Left ventricle myocardium inferior (tissue), 1 donor: ENCODE measurements at regions not wholly inside any gene's neighbourhood (a gene's known extent, or its start where the extent isn't known, plus 50 kb on each side); places are given as distances from the start of the nearest gene placed in this dataset.

ENCODE experiments used
- DNase-seq: peaks from one replicate; pipeline ENCODE4 v3.0.0-alpha.2; 2020
- H3K27ac ChIP-seq: fragments of 200-600 bp; replicated peaks from 2 replicates; pipeline ENCODE4 v1.8.0; 2021
- H3K27me3 ChIP-seq: fragments of 200-600 bp; 2 replicates; pipeline ENCODE4 v1.8.0; 2021; ENCODE audit warnings: low read depth
- H3K36me3 ChIP-seq: fragments of 200-600 bp; 2 replicates; pipeline ENCODE4 v1.8.0; 2021
- H3K4me1 ChIP-seq: fragments of 200-600 bp; 2 replicates; pipeline ENCODE4 v1.8.0; 2021
- H3K4me3 ChIP-seq: fragments of 200-600 bp; 2 replicates; pipeline ENCODE4 v1.8.0; 2021; ENCODE audit warnings: mild to moderate bottlenecking, moderate library complexity
- H3K9me3 ChIP-seq: fragments of 200-600 bp; replicated peaks from 2 replicates; pipeline ENCODE4 v1.8.0; 2021
- intact Hi-C: fragments of 100-400 bp; cut with micrococcal nuclease; formaldehyde crosslinking; loops from one replicate; pipeline ENCODE4 v1.11.0; 2022
- TF ChIP-seq, protein P1 (sequence below): fragments of 200-600 bp; IDR thresholded peaks from 2 replicates; pipeline ENCODE4 v1.8.0; 2021; ENCODE audit warnings: antibody characterized with exemption, mild to moderate bottlenecking, borderline replicate concordance
- donor health status: DM: no; HTN: yes; CAD: no; lungs with severe emphysema.

GRCh38 chr22:22045571-22046335 lies 63.2 kb upstream of the TOP3B start:
- Histone ChIP-seq H3K27ac (no peak overlapping the region), H3K9me3 (no peaks in the 10 kb centered on the region), H3K27me3 (peaks cover 44% of the 10 kb centered on the region), H3K4me3 (no peak overlapping the region), H3K4me1 (no peaks in the 10 kb centered on the region), H3K36me3 (no peaks in the 10 kb centered on the region)
- TF ChIP-seq, protein P1, sequence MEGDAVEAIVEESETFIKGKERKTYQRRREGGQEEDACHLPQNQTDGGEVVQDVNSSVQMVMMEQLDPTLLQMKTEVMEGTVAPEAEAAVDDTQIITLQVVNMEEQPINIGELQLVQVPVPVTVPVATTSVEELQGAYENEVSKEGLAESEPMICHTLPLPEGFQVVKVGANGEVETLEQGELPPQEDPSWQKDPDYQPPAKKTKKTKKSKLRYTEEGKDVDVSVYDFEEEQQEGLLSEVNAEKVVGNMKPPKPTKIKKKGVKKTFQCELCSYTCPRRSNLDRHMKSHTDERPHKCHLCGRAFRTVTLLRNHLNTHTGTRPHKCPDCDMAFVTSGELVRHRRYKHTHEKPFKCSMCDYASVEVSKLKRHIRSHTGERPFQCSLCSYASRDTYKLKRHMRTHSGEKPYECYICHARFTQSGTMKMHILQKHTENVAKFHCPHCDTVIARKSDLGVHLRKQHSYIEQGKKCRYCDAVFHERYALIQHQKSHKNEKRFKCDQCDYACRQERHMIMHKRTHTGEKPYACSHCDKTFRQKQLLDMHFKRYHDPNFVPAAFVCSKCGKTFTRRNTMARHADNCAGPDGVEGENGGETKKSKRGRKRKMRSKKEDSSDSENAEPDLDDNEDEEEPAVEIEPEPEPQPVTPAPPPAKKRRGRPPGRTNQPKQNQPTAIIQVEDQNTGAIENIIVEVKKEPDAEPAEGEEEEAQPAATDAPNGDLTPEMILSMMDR, result no peak
- intact Hi-C loops, result no loop called here
- DNase-seq, result no peak

DNA sequence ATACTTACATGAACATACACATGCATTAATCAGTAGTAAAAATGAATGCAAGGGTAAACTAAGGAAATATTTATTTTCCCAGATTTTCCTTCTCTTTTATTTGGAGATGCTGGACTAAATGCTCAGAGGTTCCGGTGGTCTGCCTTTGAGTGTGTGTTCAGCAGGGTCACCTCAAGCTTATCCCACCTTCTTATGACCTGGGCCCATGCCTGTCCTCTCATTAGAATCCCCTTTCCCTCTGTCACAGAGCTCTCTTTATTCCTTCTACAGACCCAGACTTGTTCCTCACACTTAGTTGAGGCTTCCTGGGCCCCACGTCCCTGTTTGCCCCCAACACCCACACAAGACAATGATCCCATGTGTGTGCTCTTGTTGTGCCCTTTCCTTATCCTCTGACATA lies 61.6 kb upstream of the TOP3B start:
- H3K4me3 ChIP-seq, result no peak overlapping the region
- TF ChIP-seq, protein P1, result no peak
- H3K36me3 ChIP-seq, result no peaks in the 10 kb centered on the region
- H3K9me3 ChIP-seq, result no peaks in the 10 kb centered on the region
- no peaks in the 10 kb centered on the region for H3K4me1 ChIP-seq
- DNase-seq, result no peak
- peaks cover 53% of the 10 kb centered on the region for H3K27me3 ChIP-seq
- H3K27ac ChIP-seq, result no peak overlapping the region
- intact Hi-C loops, result no loop called here

DNA sequence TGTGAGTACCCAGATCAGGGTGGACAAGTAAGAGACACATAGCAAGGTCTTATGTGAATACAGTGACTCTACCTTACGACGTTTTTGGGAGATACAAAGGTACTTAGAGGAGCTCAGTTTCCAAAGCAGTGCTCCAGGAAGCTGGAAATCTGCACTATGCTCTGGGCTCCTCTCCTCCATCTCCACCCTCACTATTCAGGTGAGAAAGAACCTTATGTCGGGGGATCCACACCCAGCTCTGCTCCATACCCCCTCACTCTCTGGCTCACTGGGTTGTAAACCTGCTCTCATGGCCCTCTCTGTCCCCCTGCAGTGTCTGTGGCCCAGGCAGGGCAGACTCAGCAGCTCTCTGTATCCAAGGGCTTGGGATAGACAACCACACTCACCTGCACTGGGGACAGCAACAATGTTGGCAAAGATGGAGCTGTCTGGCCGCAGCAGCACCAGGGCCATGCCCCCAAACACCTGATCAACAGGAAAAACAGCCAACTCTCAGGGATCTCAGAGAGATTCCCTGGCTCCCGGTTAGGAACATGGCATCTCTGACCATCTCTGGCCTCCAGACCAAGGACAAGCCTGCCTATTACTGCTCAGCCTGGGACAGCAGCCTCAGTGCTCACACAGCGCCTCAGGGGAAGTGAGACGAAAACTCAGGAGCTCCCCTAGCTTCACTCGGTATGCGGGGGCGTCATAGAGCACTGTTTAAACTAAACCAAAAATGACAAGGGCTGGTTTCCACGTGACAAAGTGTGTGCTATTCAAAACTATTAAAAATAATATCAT lies 60.9 kb upstream of the TOP3B start:
- intact Hi-C loops, result no loop called here
- TF ChIP-seq, protein P1, result no peak
- no peak for DNase-seq
- H3K9me3 ChIP-seq, result no peaks in the 10 kb centered on the region
- no peaks in the 10 kb centered on the region for H3K36me3 ChIP-seq
- no peak overlapping the region for H3K27ac ChIP-seq
- peaks cover 49% of the 10 kb centered on the region for H3K27me3 ChIP-seq
- H3K4me1 ChIP-seq, result no peaks in the 10 kb centered on the region
- no peak overlapping the region for H3K4me3 ChIP-seq

GRCh38 chr22:22042599-22043295 lies 60.2 kb upstream of the TOP3B start:
- intact Hi-C loops, result no loop called here
- H3K27ac ChIP-seq, result no peak overlapping the region
- H3K4me3 ChIP-seq, result no peak overlapping the region
- no peaks in the 10 kb centered on the region for H3K9me3 ChIP-seq
- peaks cover 46% of the 10 kb centered on the region for H3K27me3 ChIP-seq
- TF ChIP-seq, protein P1, result no peak
- no peak for DNase-seq
- H3K36me3 ChIP-seq, result no peaks in the 10 kb centered on the region
- no peaks in the 10 kb centered on the region for H3K4me1 ChIP-seq

- H3K4me1 ChIP-seq, result no peaks in the 10 kb centered on the region
- intact Hi-C loops, result no loop called here
- no peak for DNase-seq
- H3K9me3 ChIP-seq, result no peaks in the 10 kb centered on the region
- H3K27me3 ChIP-seq, result peaks cover 39% of the 10 kb centered on the region
- H3K36me3 ChIP-seq, result no peaks in the 10 kb centered on the region
- TF ChIP-seq, protein P1, result no peak
- H3K27ac ChIP-seq, result no peak overlapping the region
- no peak overlapping the region for H3K4me3 ChIP-seq
These were observed 59.4 kb upstream of the TOP3B start for GRCh38 chr22:22042009-22042408.
